GM23248 (cell line): ENCODE measurements at regions not wholly inside any gene's neighbourhood (a gene's known extent, or its start where the extent isn't known, plus 50 kb on each side); places are given as distances from the start of the nearest gene placed in this dataset.

Experiments used
- EZH2 ChIP-seq: fragments of 200-600 bp; sonication (generic); IDR thresholded peaks from 2 replicates; pipeline ENCODE4 v1.6.1; 2018; ENCODE audit warnings: antibody characterized with exemption, mild to moderate bottlenecking; ENCODE audit not compliant: insufficient read depth, poor library complexity, severe bottlenecking
- EZH2phosphoT487 ChIP-seq: fragments of 200-600 bp; sonication (generic); IDR thresholded peaks from 2 replicates; pipeline ENCODE4 v1.6.1; 2018; ENCODE audit warnings: antibody characterized with exemption, moderate library complexity, mild to moderate bottlenecking, low read depth; ENCODE audit not compliant: insufficient read depth

- TF ChIP-seq EZH2 (no peak), EZH2phosphoT487 (no peak)
Measured at GRCh38 chr2:75367401-75367800, 168.1 kb upstream of the TACR1 start.
